SK-N-SH (cell line): ENCODE measurements at regions not wholly inside any gene's neighbourhood (a gene's known extent, or its start where the extent isn't known, plus 50 kb on each side); places are given as distances from the start of the nearest gene placed in this dataset.

Experiments
- CTCF ChIA-PET: fragments of 300-600, 350-600 bp; formaldehyde crosslinking; extraction: SDS; loops from one replicate; lab custom pipeline; 2021; lab: Yijun Ruan, JAX
- POLR2A ChIA-PET: fragments of 350-600 bp; sonication (Branson Sonifier 250); formaldehyde crosslinking; extraction: SDS; loops from one replicate; lab custom pipeline; 2020; ENCODE audit warnings: antibody characterized with exemption, inconsistent platforms; lab: Yijun Ruan, JAX
- DNase-seq: peaks from one replicate; pipeline ENCODE4 v3.0.0; 2012
- H2AFZ ChIP-seq: fragments of 200-600 bp; sonication (generic); 2 replicates; pipeline ENCODE4 v1.8.1; 2016; ENCODE audit warnings: antibody characterized with exemption, mild to moderate bottlenecking, low read depth
- H3F3A ChIP-seq: fragments of 200-600 bp; sonication (generic); replicated peaks from 2 replicates; pipeline ENCODE3; 2016; ENCODE audit warnings: antibody characterized with exemption, mild to moderate bottlenecking; ENCODE audit not compliant: insufficient read depth
- H3K27ac ChIP-seq, 2 experiments: fragments of 200-500 bp in 1 of 2; fragments of 200-600 bp in 1 of 2; sonication (Bioruptor generic) in 1 of 2; sonication (generic), shearing (Covaris generic) in 1 of 2; 2 replicates each; pipeline versions ENCODE4 v1.5.1 to v1.6.1; 2014 to 2016; ENCODE audit warnings: low read depth in 2 of 2, inconsistent platforms in 1 of 2, low read length in 1 of 2, mild to moderate bottlenecking in 1 of 2, mixed read lengths in 1 of 2
- H3K27me3 ChIP-seq: fragments of 200-600 bp; sonication (generic), shearing (Covaris generic); 2 replicates; pipeline ENCODE4 v1.6.1; 2016; ENCODE audit warnings: mixed run types; ENCODE audit not compliant: insufficient read depth
- H3K36me3 ChIP-seq, 2 experiments: fragments of 200-500 bp in 1 of 2; fragments of 200-600 bp in 1 of 2; sonication (Bioruptor generic) in 1 of 2; sonication (generic) in 1 of 2; replicated peaks in 1 of 2; 2 replicates each; pipeline versions ENCODE3 to v1.5.1; 2014 to 2016; ENCODE audit warnings: low read length in 1 of 2, mild to moderate bottlenecking in 1 of 2; ENCODE audit not compliant: insufficient read depth in 2 of 2, control insufficient read depth in 1 of 2
- H3K4me1 ChIP-seq, 2 experiments: fragments of 200-500 bp in 1 of 2; fragments of 200-600 bp in 1 of 2; sonication (Bioruptor generic) in 1 of 2; sonication (generic), shearing (Covaris generic) in 1 of 2; 2 replicates each; pipeline versions ENCODE4 v1.5.1 to v1.6.1; 2014 to 2016; ENCODE audit warnings: low read depth in 1 of 2, low read length in 1 of 2, mixed run types in 1 of 2; ENCODE audit not compliant: insufficient read depth in 2 of 2, control insufficient read depth in 1 of 2
- H3K4me2 ChIP-seq: fragments of 200-600 bp; sonication (generic), shearing (Covaris generic); 2 replicates; pipeline ENCODE4 v1.6.1; 2017; ENCODE audit warnings: mixed run types
- H3K4me3 ChIP-seq, 2 experiments: fragments of 200-500 bp in 1 of 2; fragments of 200-600 bp in 1 of 2; sonication (Bioruptor generic) in 1 of 2; sonication (generic), shearing (Covaris generic) in 1 of 2; 2 replicates each; pipeline versions ENCODE4 v1.5.1 to v1.8.1; 2014 to 2016; ENCODE audit warnings: low read depth in 2 of 2, inconsistent platforms in 1 of 2, low read length in 1 of 2, mild to moderate bottlenecking in 1 of 2, mixed read lengths in 1 of 2, moderate library complexity in 1 of 2
- H3K79me2 ChIP-seq: fragments of 200-600 bp; sonication (generic); 2 replicates; pipeline ENCODE4 v1.8.1; 2017; ENCODE audit warnings: mild to moderate bottlenecking; ENCODE audit not compliant: insufficient read depth
- H3K9ac ChIP-seq: fragments of 200-600 bp; sonication (generic); 2 replicates; pipeline ENCODE4 v1.6.1; 2017; ENCODE audit warnings: mixed run types
- H3K9me2 ChIP-seq: fragments of 200-600 bp; sonication (generic); 2 replicates; pipeline ENCODE4 v1.6.1; 2017; ENCODE audit warnings: mixed run types
- H3K9me3 ChIP-seq: fragments of 200-600 bp; sonication (generic); 2 replicates; pipeline ENCODE4 v1.6.1; 2017; ENCODE audit warnings: mixed run types, mild to moderate bottlenecking, moderate library complexity
- H4K20me1 ChIP-seq: fragments of 200-600 bp; sonication (generic); 2 replicates; pipeline ENCODE4 v1.6.1; 2017; ENCODE audit warnings: mild to moderate bottlenecking, mixed run types; ENCODE audit not compliant: insufficient read depth
- CHD2 ChIP-seq: fragments of 150-350 bp; IDR thresholded peaks from 2 replicates; pipeline ENCODE4 v1.6.1; 2018; ENCODE audit warnings: low read length; ENCODE audit not compliant: partially characterized antibody
- CTCF ChIP-seq: fragments of 200-600 bp; sonication (generic); IDR thresholded peaks from 2 replicates; pipeline ENCODE4 v1.6.1; 2017; ENCODE audit warnings: antibody characterized with exemption, mild to moderate bottlenecking, moderate library complexity
- EP300 ChIP-seq, 2 experiments: IDR thresholded peaks; 2 replicates each; pipeline versions ENCODE4 v1.4.0 to v1.6.1; 2012; ENCODE audit warnings: borderline replicate concordance in 1 of 2, low read depth in 1 of 2, low read length in 1 of 2
- FOXM1 ChIP-seq: IDR thresholded peaks from 2 replicates; pipeline ENCODE4 v1.4.0; 2012; ENCODE audit warnings: low read depth, mild to moderate bottlenecking
- GABPA ChIP-seq: IDR thresholded peaks from 2 replicates; pipeline ENCODE4 v1.4.0; 2012; ENCODE audit warnings: low read depth, mild to moderate bottlenecking
- JUND ChIP-seq: IDR thresholded peaks from 2 replicates; pipeline ENCODE4 v1.4.0; 2012
- MAX ChIP-seq: IDR thresholded peaks from 2 replicates; pipeline ENCODE4 v1.4.0; 2012; ENCODE audit warnings: low read depth
- MEF2A ChIP-seq: IDR thresholded peaks from 2 replicates; pipeline ENCODE4 v1.4.0; 2012; ENCODE audit warnings: low read depth, borderline replicate concordance
- PBX3 ChIP-seq: IDR thresholded peaks from 2 replicates; pipeline ENCODE4; 2012
- SIN3A ChIP-seq: IDR thresholded peaks from 2 replicates; pipeline ENCODE4 v1.6.1; 2012; ENCODE audit warnings: low read depth, mild to moderate bottlenecking, low read length, moderate library complexity, borderline replicate concordance
- TAF1 ChIP-seq: IDR thresholded peaks from 2 replicates; pipeline ENCODE4 v1.6.1; 2012; ENCODE audit warnings: low read depth, mild to moderate bottlenecking, low read length, moderate library complexity, borderline replicate concordance
- TCF12 ChIP-seq: IDR thresholded peaks from 2 replicates; pipeline ENCODE4 v1.4.0; 2012
- USF2 ChIP-seq: fragments of 150-350 bp; IDR thresholded peaks from 2 replicates; pipeline ENCODE4 v1.6.1; 2017; ENCODE audit warnings: antibody characterized with exemption, low read length, low read depth, borderline replicate concordance
- ZBTB33 ChIP-seq: IDR thresholded peaks from 2 replicates; pipeline ENCODE4 v1.4.0; 2012; ENCODE audit warnings: low read depth, borderline replicate concordance
- WGBS: methylation state at CpG from one replicate; pipeline ENCODE4 v1.1.6; 2017; ENCODE audit warnings: low lambda C conversion rate; 5-methylcytosine and 5-hydroxymethylcytosine counted together

GRCh38 chr1:72557446-72558049 is 275.2 kb upstream of the NEGR1 start:
- H3K4me1 ChIP-seq: no peaks in the 10 kb centered on the region
- H3F3A ChIP-seq: no peaks in the 10 kb centered on the region
- 38% methylated on average over 1 of the region's 1 CpG for WGBS
- no peaks in the 10 kb centered on the region for H3K79me2 ChIP-seq
- no peaks in the 10 kb centered on the region for H4K20me1 ChIP-seq
- H3K27me3 ChIP-seq: no peaks in the 10 kb centered on the region
- H3K27ac ChIP-seq: no peak overlapping the region
- H3K4me2 ChIP-seq: no peak overlapping the region
- no peak overlapping the region for H2AFZ ChIP-seq
- ChIA-PET POLR2A (no interaction called here), CTCF (no interaction called here)
- TF ChIP-seq ZBTB33 (no peak), CTCF (peak; percentile 29)
- no peaks in the 10 kb centered on the region for H3K36me3 ChIP-seq
- DNase-seq: no peak
- H3K9ac ChIP-seq: no peak overlapping the region
- no peak overlapping the region for H3K4me3 ChIP-seq
- H3K9me3 ChIP-seq: no peaks in the 10 kb centered on the region
- no peaks in the 10 kb centered on the region for H3K9me2 ChIP-seq

- H4K20me1 ChIP-seq: no peaks in the 10 kb centered on the region
- H3K4me2 ChIP-seq: no peak overlapping the region
- H3K27ac ChIP-seq: no peak overlapping the region
- H3K9ac ChIP-seq: no peak overlapping the region
- no peaks in the 10 kb centered on the region for H3K36me3 ChIP-seq
- ChIA-PET CTCF (no interaction called here), POLR2A (no interaction called here)
- H3K79me2 ChIP-seq: no peaks in the 10 kb centered on the region
- H3K9me2 ChIP-seq: no peaks in the 10 kb centered on the region
- no peaks in the 10 kb centered on the region for H3K9me3 ChIP-seq
- WGBS: 47% methylated on average over 1 of the region's 1 CpG
- H3K4me3 ChIP-seq: no peak overlapping the region
- H3K27me3 ChIP-seq: no peaks in the 10 kb centered on the region
- no peak overlapping the region for H2AFZ ChIP-seq
- no peaks in the 10 kb centered on the region for H3F3A ChIP-seq
- no peaks in the 10 kb centered on the region for H3K4me1 ChIP-seq
- no peak for DNase-seq
- TF ChIP-seq PBX3: no peak
- TF ChIP-seq CTCF: no peak
- TF ChIP-seq USF2: no peak
- TF ChIP-seq FOXM1: no peak
- TF ChIP-seq EP300 (IDR thresholded peaks at IDR 0.05; ENCODE audit: borderline replicate concordance in 1 of 2, low read depth in 1 of 2, low read length in 1 of 2): no peak
- TF ChIP-seq TCF12: no peak
- no peak for TF ChIP-seq TAF1
- TF ChIP-seq JUND: no peak
- no peak for TF ChIP-seq MAX
- TF ChIP-seq CHD2: no peak
- TF ChIP-seq SIN3A: no peak
- TF ChIP-seq MEF2A: no peak
- TF ChIP-seq GABPA: no peak
Observed at GRCh38 chr1:72547412-72547811, 265.1 kb upstream of the NEGR1 start.
